MM.1S (cell line): ENCODE measurements at regions not wholly inside any gene's neighbourhood (a gene's known extent, or its start where the extent isn't known, plus 50 kb on each side); places are given as distances from the start of the nearest gene placed in this dataset.

Source experiments
- DNase-seq: peaks from one replicate; pipeline ENCODE4 v3.0.0-alpha.2; 2015
- H2AFZ ChIP-seq: fragments of 300-600 bp; sonication (generic); 2 replicates; pipeline ENCODE4 v1.6.0; 2016; ENCODE audit warnings: antibody characterized with exemption, low read length
- H3F3A ChIP-seq: fragments of 300-600 bp; sonication (generic); 2 replicates; pipeline ENCODE4 v1.6.1; 2016; ENCODE audit warnings: mild to moderate bottlenecking, antibody characterized with exemption, low read length, moderate library complexity, mixed read lengths; ENCODE audit not compliant: insufficient read depth
- H3K27ac ChIP-seq: fragments of 300-600 bp; sonication (generic); 2 replicates; pipeline ENCODE4 v1.5.1; 2016; ENCODE audit warnings: mild to moderate bottlenecking, low read length
- H3K27me3 ChIP-seq: fragments of 300-600 bp; sonication (generic); replicated peaks from 2 replicates; pipeline ENCODE4 v1.6.0; 2016; ENCODE audit warnings: low read length; ENCODE audit not compliant: insufficient read depth
- H3K36me3 ChIP-seq: fragments of 300-600 bp; sonication (generic); replicated peaks from 2 replicates; pipeline ENCODE4 v1.6.1; 2016; ENCODE audit warnings: mild to moderate bottlenecking, low read length, mixed read lengths; ENCODE audit not compliant: insufficient read depth
- H3K4me1 ChIP-seq: fragments of 300-600 bp; sonication (generic); 2 replicates; pipeline ENCODE4 v1.6.1; 2016; ENCODE audit warnings: low read length, mixed read lengths
- H3K4me2 ChIP-seq: fragments of 300-600 bp; sonication (generic); 2 replicates; pipeline ENCODE4 v1.6.0; 2016; ENCODE audit warnings: low read depth, low read length
- H3K4me3 ChIP-seq: fragments of 300-600 bp; sonication (generic); 2 replicates; pipeline ENCODE4 v1.5.1; 2016; ENCODE audit warnings: low read length, mixed read lengths
- H3K79me2 ChIP-seq: fragments of 300-600 bp; sonication (generic); 2 replicates; pipeline ENCODE4 v1.6.1; 2016; ENCODE audit warnings: mixed run types, low read length, mixed read lengths
- H3K9ac ChIP-seq: fragments of 300-600 bp; sonication (generic); 2 replicates; pipeline ENCODE4 v1.6.1; 2016; ENCODE audit warnings: low read length, mixed read lengths
- H3K9me2 ChIP-seq: fragments of 300-600 bp; sonication (generic); replicated peaks from 2 replicates; pipeline ENCODE4 v1.6.1; 2016; ENCODE audit warnings: mild to moderate bottlenecking, low read length, mixed read lengths; ENCODE audit not compliant: insufficient read depth
- H3K9me3 ChIP-seq: fragments of 300-600 bp; sonication (generic); replicated peaks from 2 replicates; pipeline ENCODE4 v1.6.1; 2016; ENCODE audit warnings: mild to moderate bottlenecking, low read length, mixed read lengths; ENCODE audit not compliant: insufficient read depth
- H4K20me1 ChIP-seq: fragments of 300-600 bp; sonication (generic); 2 replicates; pipeline ENCODE4 v1.6.1; 2016; ENCODE audit warnings: mild to moderate bottlenecking, low read length, moderate library complexity, mixed read lengths; ENCODE audit not compliant: insufficient read depth
- CTCF ChIP-seq: fragments of 300-600 bp; sonication (generic); IDR thresholded peaks from 2 replicates; pipeline ENCODE4 v1.5.1; 2016; ENCODE audit warnings: antibody characterized with exemption, low read length, mixed read lengths
- EZH2 ChIP-seq: fragments of 300-600 bp; sonication (generic); optimal IDR thresholded peaks from 2 replicates; pipeline ENCODE3; 2017; ENCODE audit warnings: low read depth, mild to moderate bottlenecking, antibody characterized with exemption, low read length, mixed read lengths
- EZH2phosphoT487 ChIP-seq: fragments of 300-600 bp; sonication (generic); IDR thresholded peaks from 2 replicates; pipeline ENCODE4 v1.6.1; 2018; ENCODE audit warnings: antibody characterized with exemption, low read length

GRCh38 chr14:100438678-100439592 lies 115.8 kb downstream of the SLC25A47 start:
- Histone ChIP-seq H4K20me1 (no peaks in the 10 kb centered on the region), H3K4me1 (no peaks in the 10 kb centered on the region), H3K36me3 (no peaks in the 10 kb centered on the region), H3K9me3 (no peaks in the 10 kb centered on the region), H3K4me2 (no peak overlapping the region), H3K79me2 (no peaks in the 10 kb centered on the region), H2AFZ (no peak overlapping the region), H3K27ac (no peak overlapping the region), H3K4me3 (no peak overlapping the region), H3K9ac (no peak overlapping the region), H3K27me3 (no peaks in the 10 kb centered on the region), H3F3A (no peaks in the 10 kb centered on the region), H3K9me2 (no peaks in the 10 kb centered on the region)
- DNase-seq, result no peak
- no peak for TF ChIP-seq EZH2phosphoT487
- no peak for TF ChIP-seq EZH2
- TF ChIP-seq CTCF, result no peak

- Histone ChIP-seq H3F3A (no peaks in the 10 kb centered on the region), H2AFZ (no peak overlapping the region), H3K27me3 (no peaks in the 10 kb centered on the region), H3K4me2 (no peak overlapping the region), H3K4me1 (no peaks in the 10 kb centered on the region), H3K9ac (no peak overlapping the region), H3K4me3 (no peak overlapping the region), H3K27ac (no peak overlapping the region), H3K9me2 (no peaks in the 10 kb centered on the region), H3K79me2 (no peaks in the 10 kb centered on the region), H3K9me3 (no peaks in the 10 kb centered on the region), H4K20me1 (no peaks in the 10 kb centered on the region), H3K36me3 (no peaks in the 10 kb centered on the region)
- no peak for DNase-seq
- TF ChIP-seq EZH2phosphoT487, result no peak
- TF ChIP-seq EZH2, result no peak
- no peak for TF ChIP-seq CTCF
Observed at GRCh38 chr14:100439781-100440180, 116.6 kb downstream of the SLC25A47 start.

- Histone ChIP-seq H3K4me3 (no peak overlapping the region), H3K4me1 (no peaks in the 10 kb centered on the region), H3K9ac (no peak overlapping the region), H3K79me2 (no peaks in the 10 kb centered on the region), H3K9me3 (no peaks in the 10 kb centered on the region), H4K20me1 (no peaks in the 10 kb centered on the region), H3K27ac (no peak overlapping the region), H3K27me3 (no peaks in the 10 kb centered on the region), H3K4me2 (no peak overlapping the region), H3K36me3 (no peaks in the 10 kb centered on the region), H2AFZ (no peak overlapping the region), H3K9me2 (no peaks in the 10 kb centered on the region), H3F3A (no peaks in the 10 kb centered on the region)
- no peak for TF ChIP-seq EZH2phosphoT487
- TF ChIP-seq CTCF, result no peak
- DNase-seq, result no peak
Observed at GRCh38 chr14:100440207-100440631, 117.1 kb downstream of the SLC25A47 start.
